Kidney capillary endothelial cell (primary cell): ENCODE measurements at regions not wholly inside any gene's neighbourhood (a gene's known extent, or its start where the extent isn't known, plus 50 kb on each side); places are given as distances from the start of the nearest gene placed in this dataset.
"Not testable (repeated sequence)": the region's sequence is repeated elsewhere in the genome, so short reads cannot be mapped to it uniquely, and the experiment has no call there.

Experiments used
- DNase-seq: peaks from one replicate; pipeline ENCODE4 v3.0.0-alpha.2; 2018; ENCODE audit warnings: low spot score

GRCh38 chr17:83159204-83160049 lies 80.0 kb downstream of the METRNL start:
- DNase-seq, result no peak

GRCh38 chr17:83160443-83161297 lies 81.3 kb downstream of the METRNL start:
- DNase-seq, result no peak

- DNase-seq, result no peak
Measured at GRCh38 chr17:83161298-83162034, 82.1 kb downstream of the METRNL start.

GRCh38 chr17:83162035-83162745 lies 82.8 kb downstream of the METRNL start:
- no peak for DNase-seq

GRCh38 chr17:83164490-83164889 lies 85.1 kb downstream of the METRNL start:
- DNase-seq, result no peak

- no peak for DNase-seq
Measured at GRCh38 chr17:83170571-83171260, 91.3 kb downstream of the METRNL start.

GRCh38 chr17:83171661-83172060 lies 92.3 kb downstream of the METRNL start:
- no peak for DNase-seq

GRCh38 chr17:83172099-83172498 lies 92.7 kb downstream of the METRNL start:
- DNase-seq, result not testable (repeated sequence)

GRCh38 chr17:83172646-83173045 lies 93.2 kb downstream of the METRNL start:
- DNase-seq, result not testable (repeated sequence)

GRCh38 chr17:83173180-83173913 lies 93.9 kb downstream of the METRNL start:
- not testable (repeated sequence) for DNase-seq

GRCh38 chr17:83173914-83174361 lies 94.5 kb downstream of the METRNL start:
- no peak for DNase-seq

GRCh38 chr17:83174362-83175118 lies 95.1 kb downstream of the METRNL start:
- DNase-seq, result no peak

GRCh38 chr17:83175119-83175821 lies 95.9 kb downstream of the METRNL start:
- DNase-seq, result no peak

- no peak for DNase-seq
Measured at GRCh38 chr17:83175822-83176622, 96.6 kb downstream of the METRNL start.

GRCh38 chr17:83176623-83177583 lies 97.5 kb downstream of the METRNL start:
- DNase-seq, result no peak

- DNase-seq, result no peak
Measured at GRCh38 chr17:83177611-83178532, 98.5 kb downstream of the METRNL start.
